Gastrocnemius medialis (tissue), 4 donors: ENCODE measurements at regions not wholly inside any gene's neighbourhood (a gene's known extent, or its start where the extent isn't known, plus 50 kb on each side); places are given as distances from the start of the nearest gene placed in this dataset.
A peak's percentile ranks its signal among the peaks of the same experiment; 100 is the strongest.

Experiments
- ATAC-seq, 2 donors: fragments of 150-250 bp; one replicate each; pipeline ENCODE4 v1.9.1; 2016
- DNase-seq, 2 donors: peaks; one replicate each; pipeline ENCODE4 v3.0.0-alpha.2; 2019
- H3K27ac ChIP-seq, 4 donors: fragments of 200-600 bp; sonication (generic); 1 replicate in 1 of 4; 2 replicates in 3 of 4; pipeline ENCODE4 v1.5.1; 2016 to 2018; ENCODE audit warnings: mild to moderate bottlenecking in 2 of 4, moderate library complexity in 1 of 4
- H3K27me3 ChIP-seq, 3 donors: fragments of 200-600 bp; sonication (generic) in 2 of 3; 1 replicate in 1 of 3; 2 replicates in 2 of 3; pipeline versions ENCODE4 v1.5.1 to v1.6.0; 2016 to 2019; ENCODE audit warnings: mild to moderate bottlenecking in 1 of 3, moderate library complexity in 1 of 3
- H3K36me3 ChIP-seq, 2 donors: fragments of 200-600 bp; sonication (generic) in 1 of 2; one replicate each; pipeline ENCODE4 v1.5.1; 2017 to 2018
- H3K4me1 ChIP-seq, 2 donors: fragments of 200-600 bp; sonication (generic) in 1 of 2; one replicate each; pipeline ENCODE4 v1.5.1; 2016 to 2017; ENCODE audit warnings: mild to moderate bottlenecking in 2 of 2
- H3K4me3 ChIP-seq, 4 donors: fragments of 200-600 bp; sonication (generic) in 3 of 4; 1 replicate in 1 of 4; 2 replicates in 3 of 4; pipeline ENCODE4 v1.5.1; 2016 to 2019; ENCODE audit warnings: mild to moderate bottlenecking in 2 of 4
- H3K9me3 ChIP-seq, 3 donors: fragments of 200-600 bp; sonication (generic) in 2 of 3; 1 replicate in 1 of 3; 2 replicates in 2 of 3; pipeline ENCODE4 v1.5.1; 2016 to 2019
- POLR2A ChIP-seq, 2 donors: fragments of 450-650 bp; IDR thresholded peaks; one replicate each; pipeline ENCODE4 v1.6.1; 2017; ENCODE audit warnings: antibody characterized with exemption in 2 of 2, mild to moderate bottlenecking in 2 of 2, moderate library complexity in 2 of 2
- in situ Hi-C, 4 donors: fragments of 200-750 bp; cut with MboI; loops; one replicate each; pipeline versions ENCODE4 v1.15.0 to v1.8.0; 2017; ENCODE audit warnings: low sequenced_read_pairs in 4 of 4
- intact Hi-C: fragments of 100-400 bp; cut with DNase I; formaldehyde crosslinking; loops from one replicate; pipeline ENCODE4 v1.15.1; 2023; ENCODE audit warnings: low total_unique reads
- TF ChIP-seq, protein P1 (sequence below), 5 experiments: fragments of 450-650 bp in 3 of 5; fragments of 200-600 bp in 2 of 5; sonication (generic) in 2 of 5; IDR thresholded peaks in 4 of 5; conservative IDR thresholded peaks in 1 of 5; 1 replicate in 4 of 5; 2 replicates in 1 of 5; pipeline ENCODE4 v1.5.1; 2016 to 2019; ENCODE audit warnings: antibody characterized with exemption in 5 of 5, mild to moderate bottlenecking in 3 of 5, moderate library complexity in 3 of 5

DNA sequence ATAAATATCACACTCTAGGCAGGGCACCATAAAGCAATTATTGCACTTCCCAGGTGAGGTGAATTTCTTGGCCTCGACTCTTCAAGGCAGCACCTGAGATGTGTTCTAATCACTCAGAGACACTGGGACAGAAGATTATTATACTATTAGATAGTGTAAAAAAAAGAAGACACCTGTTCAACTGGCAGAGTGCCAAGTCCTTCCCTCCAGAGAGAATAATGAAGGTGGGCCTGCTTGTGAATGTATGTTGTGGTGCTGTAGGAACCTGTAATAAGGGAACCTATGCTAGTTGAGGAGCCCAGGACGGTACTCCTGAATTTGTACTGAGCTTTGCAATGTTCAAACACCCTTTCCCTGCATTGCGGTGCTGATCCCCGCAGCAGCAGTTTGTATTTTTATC lies 107.5 kb downstream of the NXPE2 start:
- no peaks in the 10 kb centered on the region for H3K9me3 ChIP-seq
- H3K27ac ChIP-seq, result no peak overlapping the region
- H3K4me3 ChIP-seq, result no peak overlapping the region
- peaks cover 0 to 7% of the 10 kb centered on the region in 2 donors for H3K4me1 ChIP-seq
- no peak for TF ChIP-seq POLR2A (IDR thresholded peaks at IDR 0.05)
- TF ChIP-seq, protein P1, sequence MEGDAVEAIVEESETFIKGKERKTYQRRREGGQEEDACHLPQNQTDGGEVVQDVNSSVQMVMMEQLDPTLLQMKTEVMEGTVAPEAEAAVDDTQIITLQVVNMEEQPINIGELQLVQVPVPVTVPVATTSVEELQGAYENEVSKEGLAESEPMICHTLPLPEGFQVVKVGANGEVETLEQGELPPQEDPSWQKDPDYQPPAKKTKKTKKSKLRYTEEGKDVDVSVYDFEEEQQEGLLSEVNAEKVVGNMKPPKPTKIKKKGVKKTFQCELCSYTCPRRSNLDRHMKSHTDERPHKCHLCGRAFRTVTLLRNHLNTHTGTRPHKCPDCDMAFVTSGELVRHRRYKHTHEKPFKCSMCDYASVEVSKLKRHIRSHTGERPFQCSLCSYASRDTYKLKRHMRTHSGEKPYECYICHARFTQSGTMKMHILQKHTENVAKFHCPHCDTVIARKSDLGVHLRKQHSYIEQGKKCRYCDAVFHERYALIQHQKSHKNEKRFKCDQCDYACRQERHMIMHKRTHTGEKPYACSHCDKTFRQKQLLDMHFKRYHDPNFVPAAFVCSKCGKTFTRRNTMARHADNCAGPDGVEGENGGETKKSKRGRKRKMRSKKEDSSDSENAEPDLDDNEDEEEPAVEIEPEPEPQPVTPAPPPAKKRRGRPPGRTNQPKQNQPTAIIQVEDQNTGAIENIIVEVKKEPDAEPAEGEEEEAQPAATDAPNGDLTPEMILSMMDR (IDR thresholded peaks at IDR 0.05 in 4 of 5, conservative IDR thresholded peaks at IDR 0.05 in 1 of 5), result no peak
- intact Hi-C loops (no loop called here), in situ Hi-C loops (no loop called here)
- no peaks in the 10 kb centered on the region for H3K36me3 ChIP-seq
- ATAC-seq (no peak), DNase-seq (no peak)
- no peaks in the 10 kb centered on the region for H3K27me3 ChIP-seq

DNA sequence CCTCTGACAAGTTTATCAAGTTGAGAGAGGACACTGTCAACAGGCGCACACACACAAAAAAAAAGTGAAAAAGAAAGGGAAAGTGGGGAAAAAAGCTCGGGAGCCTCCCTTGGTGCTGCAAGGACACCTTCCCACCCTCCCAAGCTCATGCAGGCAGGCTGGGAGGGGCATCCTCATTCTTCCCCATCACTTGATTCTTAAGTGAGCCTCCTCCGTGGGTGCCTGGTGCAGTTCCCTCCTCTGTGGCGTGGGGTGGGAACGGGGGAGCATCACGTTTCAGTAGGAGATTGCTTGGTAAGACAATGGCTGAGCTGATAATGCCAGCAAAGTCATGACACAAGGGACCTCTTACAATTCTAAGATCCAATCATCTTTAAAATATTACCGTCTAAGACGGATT lies 108.8 kb downstream of the NXPE2 start:
- no peaks in the 10 kb centered on the region for H3K27me3 ChIP-seq
- no peaks in the 10 kb centered on the region for H3K9me3 ChIP-seq
- in situ Hi-C loops (no loop called here), intact Hi-C loops (no loop called here)
- ATAC-seq (no peak), DNase-seq (no peak)
- no peaks in the 10 kb centered on the region for H3K36me3 ChIP-seq
- H3K4me1 ChIP-seq, result peaks cover 0 to 7% of the 10 kb centered on the region in 2 donors
- TF ChIP-seq, protein P1 (IDR thresholded peaks at IDR 0.05 in 4 of 5, conservative IDR thresholded peaks at IDR 0.05 in 1 of 5), result no peak
- TF ChIP-seq POLR2A (IDR thresholded peaks at IDR 0.05), result no peak
- no peak overlapping the region for H3K4me3 ChIP-seq
- H3K27ac ChIP-seq, result no peak overlapping the region

DNA sequence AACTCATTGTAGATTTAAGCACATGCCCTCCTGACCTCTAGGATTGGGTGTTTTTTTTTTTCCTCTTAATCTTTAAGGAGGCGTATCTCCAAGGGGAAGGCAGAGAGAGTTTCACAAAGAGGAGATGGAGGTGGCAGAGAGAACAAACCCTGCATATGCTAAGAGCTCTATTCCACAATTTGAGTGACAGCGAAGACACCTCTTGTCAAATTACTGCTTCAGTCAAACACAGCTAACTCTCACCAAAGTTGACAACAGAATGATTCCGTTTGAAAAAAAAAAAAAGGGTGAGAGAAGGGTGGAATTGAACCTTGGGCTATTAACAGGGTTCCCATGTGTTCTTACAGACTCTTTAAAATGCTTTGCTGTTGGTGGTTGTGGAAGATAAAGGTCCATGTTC lies 112.6 kb downstream of the NXPE2 start:
- H3K27me3 ChIP-seq, result no peaks in the 10 kb centered on the region
- in situ Hi-C loops, result no loop called here
- H3K9me3 ChIP-seq, result no peaks in the 10 kb centered on the region
- DNase-seq (no peak), ATAC-seq (no peak)
- no peak overlapping the region for H3K27ac ChIP-seq
- intact Hi-C loops, result no loop called here
- TF ChIP-seq, protein P1 (IDR thresholded peaks at IDR 0.05 in 4 of 5, conservative IDR thresholded peaks at IDR 0.05 in 1 of 5), result no peak
- no peak for TF ChIP-seq POLR2A (IDR thresholded peaks at IDR 0.05)
- H3K36me3 ChIP-seq, result no peaks in the 10 kb centered on the region
- peaks cover 23 to 25% of the 10 kb centered on the region in 2 donors for H3K4me1 ChIP-seq
- H3K4me3 ChIP-seq, result no peak overlapping the region

DNA sequence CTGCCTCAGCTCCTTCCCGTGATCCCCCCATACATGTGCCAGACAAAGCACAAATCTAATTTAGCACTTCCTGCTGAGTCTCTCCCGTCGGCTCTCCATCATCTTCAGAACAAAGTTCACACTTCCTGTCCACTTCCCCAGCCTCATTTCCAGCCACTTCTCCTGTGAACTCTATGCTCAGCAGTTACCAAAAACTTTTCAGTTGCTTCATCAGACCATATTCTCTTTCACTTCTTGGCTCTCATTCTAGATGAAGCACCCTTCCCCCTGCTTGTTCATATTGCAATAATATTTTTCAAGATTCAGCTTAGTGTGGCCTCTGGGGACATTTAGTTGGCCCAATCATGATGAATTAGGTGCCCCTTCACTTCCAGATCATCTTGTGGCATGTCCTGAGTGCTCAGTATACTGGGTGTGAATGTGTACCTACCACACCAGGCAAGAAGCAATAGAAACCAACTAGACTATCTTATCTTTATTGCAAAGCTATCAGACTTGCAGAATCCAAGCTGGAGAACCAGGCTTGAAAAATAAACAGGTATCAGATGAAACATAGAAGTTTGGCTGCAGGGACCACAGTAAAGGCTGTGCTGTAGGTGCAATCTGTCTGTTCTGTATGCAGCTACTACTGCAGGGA lies 115.8 kb downstream of the NXPE2 start:
- peak overlapping the region; percentile 3 to 65 (median 48) for H3K27ac ChIP-seq
- intact Hi-C loops (no loop called here), in situ Hi-C loops (no loop called here)
- DNase-seq, result no peak
- no peaks in the 10 kb centered on the region for H3K27me3 ChIP-seq
- no peaks in the 10 kb centered on the region for H3K36me3 ChIP-seq
- H3K9me3 ChIP-seq, result no peaks in the 10 kb centered on the region
- no peak overlapping the region for H3K4me3 ChIP-seq
- TF ChIP-seq, protein P1 (IDR thresholded peaks at IDR 0.05 in 4 of 5, conservative IDR thresholded peaks at IDR 0.05 in 1 of 5), result no peak
- TF ChIP-seq POLR2A (IDR thresholded peaks at IDR 0.05), result no peak
- peaks cover 45 to 51% of the 10 kb centered on the region in 2 donors for H3K4me1 ChIP-seq
- peak; percentile 51 to 64 for ATAC-seq
